Trophoblast cell (in vitro differentiated cells and primary cell): ENCODE measurements at regions not wholly inside any gene's neighbourhood (a gene's known extent, or its start where the extent isn't known, plus 50 kb on each side); places are given as distances from the start of the nearest gene placed in this dataset.

Experiments used
- DNase-seq, 2 donors: peaks; one replicate each; pipeline ENCODE4 v3.0.0-alpha.2; 2016
- H2AFZ ChIP-seq: 2 replicates; pipeline ENCODE4 v1.6.1; 2013; ENCODE audit warnings: low read length, moderate library complexity, mild to moderate bottlenecking; ENCODE audit not compliant: insufficient read depth, poor library complexity
- H2AK5ac ChIP-seq: 2 replicates; pipeline ENCODE4 v1.6.1; 2013; ENCODE audit warnings: mild to moderate bottlenecking, low read length
- H2BK120ac ChIP-seq: 2 replicates; pipeline ENCODE4 v1.6.1; 2013; ENCODE audit warnings: low read length, mild to moderate bottlenecking, moderate library complexity; ENCODE audit not compliant: insufficient read depth, poor library complexity
- H2BK12ac ChIP-seq: 2 replicates; pipeline ENCODE4 v1.6.1; 2013; ENCODE audit warnings: mild to moderate bottlenecking, low read length, moderate library complexity
- H2BK5ac ChIP-seq: 2 replicates; pipeline ENCODE4 v1.6.1; 2013; ENCODE audit warnings: low read length, low read depth, moderate library complexity, mild to moderate bottlenecking; ENCODE audit not compliant: poor library complexity
- H3K14ac ChIP-seq: 2 replicates; pipeline ENCODE4 v1.6.1; 2013; ENCODE audit warnings: mild to moderate bottlenecking, low read length
- H3K18ac ChIP-seq: 2 replicates; pipeline ENCODE4 v1.6.1; 2013; ENCODE audit warnings: mild to moderate bottlenecking, low read length
- H3K23ac ChIP-seq: 2 replicates; pipeline ENCODE4 v1.6.1; 2013; ENCODE audit warnings: low read length
- H3K27ac ChIP-seq: 2 replicates; pipeline ENCODE4 v1.5.1; 2013; ENCODE audit warnings: low read depth, mild to moderate bottlenecking, inconsistent platforms, low read length, moderate library complexity
- H3K27me3 ChIP-seq: 2 replicates; pipeline ENCODE4 v1.6.1; 2013; ENCODE audit warnings: inconsistent platforms, mild to moderate bottlenecking, low read length, moderate library complexity; ENCODE audit not compliant: insufficient read depth
- H3K36me3 ChIP-seq, 2 experiments: 1 replicate in 1 of 2; 2 replicates in 1 of 2; pipeline ENCODE4 v1.6.1; 2013; ENCODE audit warnings: low read length in 2 of 2, mild to moderate bottlenecking in 2 of 2, moderate library complexity in 1 of 2; ENCODE audit not compliant: insufficient read depth in 2 of 2, control insufficient read depth in 1 of 2
- H3K4ac ChIP-seq: 2 replicates; pipeline ENCODE4 v1.6.1; 2013; ENCODE audit warnings: low read depth, mild to moderate bottlenecking, low read length, moderate library complexity
- H3K4me1 ChIP-seq, 2 experiments: 1 replicate in 1 of 2; 2 replicates in 1 of 2; pipeline ENCODE4 v1.6.1; 2013; ENCODE audit warnings: low read length in 2 of 2, mild to moderate bottlenecking in 2 of 2, moderate library complexity in 1 of 2; ENCODE audit not compliant: insufficient read depth in 2 of 2, control insufficient read depth in 1 of 2
- H3K4me2 ChIP-seq: 2 replicates; pipeline ENCODE4 v1.6.1; 2013; ENCODE audit warnings: inconsistent platforms, mild to moderate bottlenecking, low read length, moderate library complexity
- H3K4me3 ChIP-seq: 2 replicates; pipeline ENCODE4 v1.5.1; 2013; ENCODE audit warnings: mild to moderate bottlenecking, low read depth, low read length, inconsistent platforms
- H3K79me1 ChIP-seq: one replicate; pipeline ENCODE4 v1.6.1; 2013; ENCODE audit warnings: low read length
- H3K79me2 ChIP-seq: 2 replicates; pipeline ENCODE4 v1.6.1; 2013; ENCODE audit warnings: low read length, mild to moderate bottlenecking; ENCODE audit not compliant: control insufficient read depth, insufficient read depth, poor library complexity
- H3K9ac ChIP-seq: 2 replicates; pipeline ENCODE4 v1.6.1; 2013; ENCODE audit warnings: mild to moderate bottlenecking, low read length
- H3K9me3 ChIP-seq: 2 replicates; pipeline ENCODE4 v1.6.1; 2013; ENCODE audit warnings: low read depth, mild to moderate bottlenecking, control low read depth, inconsistent platforms, low read length; ENCODE audit not compliant: insufficient read depth
- H4K12ac ChIP-seq: 2 replicates; pipeline ENCODE4 v1.6.1; 2013; ENCODE audit warnings: low read depth, mild to moderate bottlenecking, low read length, moderate library complexity
- H4K8ac ChIP-seq: 2 replicates; pipeline ENCODE4 v1.6.1; 2013; ENCODE audit warnings: low read depth, mild to moderate bottlenecking, low read length, moderate library complexity
- H4K91ac ChIP-seq: one replicate; pipeline ENCODE4 v1.6.1; 2013; ENCODE audit warnings: low read depth, mild to moderate bottlenecking, low read length, moderate library complexity
- WGBS: extraction: QIAGEN DNeasy Blood & Tissue Kit; methylation state at CpG from one replicate; pipeline ENCODE4 v1.1.7; 2013; ENCODE audit warnings: missing lambda C conversion rate; ENCODE audit not compliant: insufficient read length, insufficient coverage; ENCODE audit errors: extremely low coverage; 5-methylcytosine and 5-hydroxymethylcytosine counted together

DNA sequence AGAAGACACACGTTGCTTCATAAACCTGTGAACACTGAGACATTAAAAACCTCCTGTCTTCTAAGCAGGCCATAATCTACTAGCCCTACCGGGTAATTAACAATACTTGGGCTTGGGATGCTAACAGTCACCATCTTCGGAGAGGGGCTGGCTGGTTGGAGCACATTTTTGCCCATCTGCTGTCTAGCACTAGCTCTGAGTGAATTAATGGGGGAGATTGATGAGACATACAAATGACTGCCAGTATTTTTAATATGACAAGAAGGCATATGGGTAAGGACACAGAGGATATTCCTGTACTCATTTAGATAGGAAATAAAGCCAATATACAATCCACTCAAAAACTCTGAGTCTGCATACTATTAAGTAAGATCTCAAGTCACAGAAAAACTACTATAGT lies 651.6 kb upstream of the SOX11 start:
- no peak for DNase-seq
- H3K9ac ChIP-seq: no peak overlapping the region
- H2AK5ac ChIP-seq: no peak overlapping the region
- H3K27me3 ChIP-seq: no peaks in the 10 kb centered on the region
- H3K4me3 ChIP-seq: no peak overlapping the region
- H2BK12ac ChIP-seq: no peak overlapping the region
- peaks cover 1% of the 10 kb centered on the region for H3K9me3 ChIP-seq
- H3K4me2 ChIP-seq: no peak overlapping the region
- no peak overlapping the region for H3K27ac ChIP-seq
- no peak overlapping the region for H3K4ac ChIP-seq
- no peaks in the 10 kb centered on the region for H3K79me1 ChIP-seq
- WGBS: no CpG with 5 or more reads among the region's 3 CpGs
- H2BK120ac ChIP-seq: no peak overlapping the region
- no peaks in the 10 kb centered on the region for H3K36me3 ChIP-seq
- no peak overlapping the region for H3K23ac ChIP-seq
- H3K18ac ChIP-seq: no peak overlapping the region
- H4K91ac ChIP-seq: no peak overlapping the region
- no peaks in the 10 kb centered on the region for H3K4me1 ChIP-seq
- no peak overlapping the region for H2BK5ac ChIP-seq
- no peak overlapping the region for H4K12ac ChIP-seq
- no peak overlapping the region for H3K14ac ChIP-seq
- no peak overlapping the region for H4K8ac ChIP-seq
- no peaks in the 10 kb centered on the region for H3K79me2 ChIP-seq
- H2AFZ ChIP-seq: no peak overlapping the region

DNA sequence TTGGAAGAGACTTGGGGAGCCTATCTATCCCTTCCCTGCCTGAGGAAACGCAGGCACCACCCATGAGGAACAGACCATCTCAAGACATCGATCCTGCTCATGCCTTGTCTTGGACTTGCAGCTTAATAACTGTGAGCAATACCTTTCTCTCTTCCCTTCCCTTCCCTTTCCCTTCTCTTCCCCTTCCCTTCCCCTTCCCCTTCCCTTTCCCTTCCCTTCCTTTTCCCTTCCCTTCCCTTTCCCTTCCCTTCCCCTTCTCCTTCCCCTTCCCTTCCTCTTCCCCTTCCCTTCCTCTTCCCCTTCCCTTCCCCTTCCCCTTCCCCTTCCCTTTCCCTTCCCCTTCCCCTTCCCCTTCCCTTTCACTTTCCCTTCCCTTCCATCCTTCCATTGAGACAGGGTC lies 650.7 kb upstream of the SOX11 start:
- no peak overlapping the region for H3K4ac ChIP-seq
- H3K18ac ChIP-seq: no peak overlapping the region
- no peak for DNase-seq
- H3K79me1 ChIP-seq: no peaks in the 10 kb centered on the region
- no peaks in the 10 kb centered on the region for H3K27me3 ChIP-seq
- no peaks in the 10 kb centered on the region for H3K36me3 ChIP-seq
- no peak overlapping the region for H3K4me3 ChIP-seq
- no peak overlapping the region for H3K9ac ChIP-seq
- H3K79me2 ChIP-seq: no peaks in the 10 kb centered on the region
- no peak overlapping the region for H2AK5ac ChIP-seq
- H4K91ac ChIP-seq: no peak overlapping the region
- H3K14ac ChIP-seq: no peak overlapping the region
- H3K4me1 ChIP-seq: no peaks in the 10 kb centered on the region
- no peak overlapping the region for H2AFZ ChIP-seq
- H2BK120ac ChIP-seq: no peak overlapping the region
- H4K8ac ChIP-seq: no peak overlapping the region
- H3K23ac ChIP-seq: no peak overlapping the region
- no peak overlapping the region for H2BK5ac ChIP-seq
- H3K9me3 ChIP-seq: peaks cover 1% of the 10 kb centered on the region
- WGBS: no CpG with 5 or more reads among the region's 2 CpGs
- no peak overlapping the region for H3K4me2 ChIP-seq
- no peak overlapping the region for H3K27ac ChIP-seq
- no peak overlapping the region for H2BK12ac ChIP-seq
- no peak overlapping the region for H4K12ac ChIP-seq

DNA sequence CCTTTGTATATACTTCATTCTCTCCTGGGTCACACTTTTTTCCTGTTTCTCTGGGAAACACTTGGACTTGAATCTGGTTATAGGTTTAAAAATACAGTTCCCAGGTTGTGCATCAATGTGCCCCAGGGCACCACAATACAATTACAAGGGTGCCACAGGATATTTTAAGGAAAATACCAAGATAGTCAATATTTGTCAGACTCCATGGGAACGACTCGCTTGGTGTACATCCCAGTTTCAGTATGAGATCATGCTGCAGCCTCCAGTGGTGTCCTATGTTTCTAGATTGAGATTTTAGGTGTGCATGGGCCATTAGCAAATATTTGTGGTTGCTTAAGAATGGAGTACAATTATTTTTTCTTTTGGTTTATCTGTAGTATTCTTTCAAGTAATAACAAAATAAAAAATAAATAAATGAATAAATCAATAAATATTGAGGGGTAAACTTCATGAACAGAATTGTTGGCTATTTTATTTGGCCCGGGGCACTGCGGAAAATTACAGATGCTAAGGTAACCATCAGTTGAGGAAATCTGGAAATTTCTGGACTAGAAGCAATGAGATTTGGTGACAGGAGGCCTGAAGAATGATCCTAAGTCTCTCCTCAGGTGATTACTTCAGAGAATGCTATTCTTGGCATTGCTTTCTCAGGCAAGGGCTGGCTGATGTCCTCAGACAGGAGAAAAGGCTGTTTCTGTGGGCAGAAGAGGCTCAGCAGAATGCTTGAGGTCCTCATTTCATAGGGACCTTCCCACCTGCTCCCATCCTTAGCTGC lies 649.3 kb upstream of the SOX11 start:
- H3K79me2 ChIP-seq: no peaks in the 10 kb centered on the region
- H2BK5ac ChIP-seq: no peak overlapping the region
- no peaks in the 10 kb centered on the region for H3K27me3 ChIP-seq
- no peak overlapping the region for H2AK5ac ChIP-seq
- no peak overlapping the region for H4K91ac ChIP-seq
- H3K9ac ChIP-seq: no peak overlapping the region
- H4K8ac ChIP-seq: no peak overlapping the region
- no peak overlapping the region for H4K12ac ChIP-seq
- no peak overlapping the region for H3K23ac ChIP-seq
- H3K79me1 ChIP-seq: no peaks in the 10 kb centered on the region
- H3K4me1 ChIP-seq: no peaks in the 10 kb centered on the region
- H2BK12ac ChIP-seq: no peak overlapping the region
- peaks cover 1% of the 10 kb centered on the region for H3K9me3 ChIP-seq
- H2AFZ ChIP-seq: no peak overlapping the region
- H3K27ac ChIP-seq: no peak overlapping the region
- H2BK120ac ChIP-seq: no peak overlapping the region
- H3K4me2 ChIP-seq: no peak overlapping the region
- no peak overlapping the region for H3K14ac ChIP-seq
- no peaks in the 10 kb centered on the region for H3K36me3 ChIP-seq
- no peak overlapping the region for H3K18ac ChIP-seq
- WGBS: no CpG with 5 or more reads among the region's 4 CpGs
- H3K4me3 ChIP-seq: no peak overlapping the region
- no peak overlapping the region for H3K4ac ChIP-seq
- peak; percentile 83 to 95 for DNase-seq

DNA sequence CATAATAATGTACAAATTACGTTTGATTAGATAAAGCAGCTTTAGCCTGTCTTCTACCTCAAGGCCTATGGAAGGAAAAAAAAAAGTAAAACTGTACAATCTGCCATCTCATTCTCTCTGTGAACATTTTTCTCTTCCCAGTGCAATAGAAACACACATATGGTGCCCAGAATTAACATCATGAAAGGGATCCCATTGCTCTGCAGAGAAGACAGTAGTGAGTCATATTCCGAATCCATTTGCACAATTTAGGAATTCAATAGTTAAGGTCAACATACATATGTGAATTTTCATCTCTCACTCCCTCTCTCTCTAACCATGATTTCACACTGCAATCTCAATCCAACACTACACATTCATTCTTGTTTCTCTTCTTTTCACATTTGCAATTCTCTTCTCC lies 640.9 kb upstream of the SOX11 start:
- DNase-seq: no peak
- Histone ChIP-seq H2BK12ac (no peak overlapping the region), H3K23ac (no peak overlapping the region), H2AFZ (no peak overlapping the region), H4K91ac (no peak overlapping the region), H3K27ac (no peak overlapping the region), H3K4ac (no peak overlapping the region), H3K18ac (no peak overlapping the region), H3K4me2 (no peak overlapping the region), H4K8ac (no peak overlapping the region), H3K14ac (no peak overlapping the region), H3K27me3 (no peaks in the 10 kb centered on the region), H3K9me3 (no peaks in the 10 kb centered on the region), H3K9ac (no peak overlapping the region), H3K4me3 (no peak overlapping the region), H4K12ac (no peak overlapping the region), H3K36me3 (no peaks in the 10 kb centered on the region), H2BK120ac (no peak overlapping the region), H3K79me2 (no peaks in the 10 kb centered on the region), H2BK5ac (no peak overlapping the region), H3K79me1 (no peaks in the 10 kb centered on the region), H2AK5ac (no peak overlapping the region), H3K4me1 (no peaks in the 10 kb centered on the region)
- no CpG with 5 or more reads among the region's 2 CpGs for WGBS
